HUES48 (cell line): ENCODE measurements at regions not wholly inside any gene's neighbourhood (a gene's known extent, or its start where the extent isn't known, plus 50 kb on each side); places are given as distances from the start of the nearest gene placed in this dataset.
"Not testable (repeated sequence)": the region's sequence is repeated elsewhere in the genome, so short reads cannot be mapped to it uniquely, and the experiment has no call there.

Source experiments
- H3K27ac ChIP-seq: one replicate; pipeline ENCODE4 v1.7.0; 2013; ENCODE audit warnings: low read depth, low read length, inconsistent platforms
- H3K27me3 ChIP-seq: 2 replicates; pipeline ENCODE4 v1.6.1; 2013; ENCODE audit warnings: mild to moderate bottlenecking, low read length; ENCODE audit not compliant: control insufficient read depth, insufficient read depth
- H3K36me3 ChIP-seq: 2 replicates; pipeline ENCODE4 v1.6.1; 2013; ENCODE audit warnings: low read length; ENCODE audit not compliant: control insufficient read depth, insufficient read depth
- H3K4me1 ChIP-seq: 2 replicates; pipeline ENCODE4 v1.6.1; 2013; ENCODE audit warnings: mild to moderate bottlenecking, low read length; ENCODE audit not compliant: control insufficient read depth, insufficient read depth
- H3K4me3 ChIP-seq: 2 replicates; pipeline ENCODE4 v1.5.1; 2013; ENCODE audit warnings: mild to moderate bottlenecking, low read depth, low read length
- H3K9ac ChIP-seq: 2 replicates; pipeline ENCODE4 v1.6.1; 2013; ENCODE audit warnings: mild to moderate bottlenecking, low read depth, low read length, moderate library complexity
- H3K9me3 ChIP-seq: 2 replicates; pipeline ENCODE4 v1.6.1; 2013; ENCODE audit warnings: low read length; ENCODE audit not compliant: control insufficient read depth, insufficient read depth

DNA sequence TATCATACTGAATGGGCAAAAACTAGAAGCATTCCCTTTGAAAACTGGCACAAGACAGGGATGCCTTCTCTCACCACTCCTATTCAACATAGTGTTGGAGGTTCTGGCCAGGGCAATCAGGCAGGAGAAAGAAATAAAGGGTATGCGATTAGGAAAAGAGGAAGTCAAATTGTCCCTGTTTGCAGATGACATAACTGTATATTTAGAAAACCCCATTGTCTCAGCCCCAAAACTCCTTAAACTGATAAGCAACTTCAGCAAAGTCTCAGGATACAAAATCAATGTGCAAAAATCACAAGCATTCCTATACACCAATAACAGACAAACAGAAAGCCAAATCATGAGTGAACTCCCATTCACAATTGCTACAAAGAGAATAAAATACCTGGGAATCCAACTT is 52.5 kb upstream of the CCDC71L start:
- H3K27me3 ChIP-seq, result not testable (repeated sequence)

DNA sequence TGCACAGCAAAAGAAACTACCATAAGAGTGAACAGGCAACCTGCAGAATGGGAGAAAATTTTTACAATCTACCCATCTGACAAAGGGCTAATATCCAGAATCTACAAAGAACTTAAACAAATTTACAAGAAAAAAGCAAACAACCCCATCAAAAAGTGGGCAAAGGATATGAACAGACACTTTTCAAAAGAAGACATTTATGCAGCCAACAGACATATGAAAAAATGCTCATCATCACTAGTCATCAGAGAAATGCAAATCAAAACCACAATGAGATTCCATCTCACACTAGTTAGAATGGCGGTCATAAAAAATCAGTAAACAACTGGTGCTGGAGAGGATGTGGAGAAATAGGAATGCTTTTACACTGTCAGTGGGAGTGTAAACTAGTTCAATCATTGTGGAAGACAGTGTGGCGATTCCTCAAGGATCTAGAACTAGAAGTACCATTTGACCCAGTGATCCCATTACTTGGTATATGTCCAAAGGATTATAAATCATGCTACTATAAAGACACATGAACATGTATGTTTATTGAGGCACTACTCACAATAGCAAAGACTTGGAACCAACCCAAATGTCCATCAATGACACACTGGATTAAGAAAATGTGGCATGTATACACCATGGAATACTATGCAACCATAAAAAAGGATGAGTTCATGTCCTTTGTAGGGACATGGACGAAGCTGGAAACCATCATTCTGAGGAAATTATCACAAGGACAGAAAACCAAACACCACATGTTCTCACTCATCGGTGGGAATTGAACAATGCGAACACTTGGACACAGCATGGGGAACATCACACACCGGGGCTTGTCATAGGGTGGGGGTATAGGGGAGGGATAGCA is 53.9 kb upstream of the CCDC71L start:
- H3K9me3 ChIP-seq, H3K9ac ChIP-seq, H3K4me1 ChIP-seq, H3K27me3 ChIP-seq, H3K27ac ChIP-seq, H3K36me3 ChIP-seq, H3K4me3 ChIP-seq: not testable (repeated sequence)

More for the DNA sequence above, 52.5 kb upstream of the CCDC71L start:
- not testable (repeated sequence) for H3K27ac ChIP-seq, H3K4me3 ChIP-seq, H3K9ac ChIP-seq, H3K9me3 ChIP-seq, H3K4me1 ChIP-seq, H3K36me3 ChIP-seq

DNA sequence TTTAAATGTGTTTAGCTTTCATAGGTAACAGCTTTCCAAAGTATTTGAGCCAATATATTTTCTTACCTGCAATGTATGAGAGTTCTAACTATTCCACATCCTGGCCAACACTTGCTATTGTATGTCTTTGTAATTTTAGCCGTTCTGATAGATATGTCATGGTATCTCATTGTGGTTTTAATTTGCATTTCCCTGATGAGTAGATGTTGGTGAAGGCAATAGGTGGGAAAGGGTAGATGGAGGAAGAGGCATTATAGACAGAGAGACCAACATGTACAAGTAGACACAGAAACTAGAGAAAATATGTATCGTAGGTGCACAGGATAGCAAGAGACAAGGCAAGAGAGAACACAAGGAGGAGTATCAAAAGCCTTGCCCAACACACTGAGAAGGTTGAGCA is 54.8 kb upstream of the CCDC71L start:
- H3K27ac ChIP-seq, result no peak overlapping the region
- H3K4me1 ChIP-seq, result peaks cover 9% of the 10 kb centered on the region; the same call in 1 of the 2 replicates
- H3K36me3 ChIP-seq, result no peaks in the 10 kb centered on the region
- no peak overlapping the region for H3K9ac ChIP-seq
- H3K27me3 ChIP-seq, result no peaks in the 10 kb centered on the region
- H3K9me3 ChIP-seq, result no peaks in the 10 kb centered on the region
- no peak overlapping the region for H3K4me3 ChIP-seq

DNA sequence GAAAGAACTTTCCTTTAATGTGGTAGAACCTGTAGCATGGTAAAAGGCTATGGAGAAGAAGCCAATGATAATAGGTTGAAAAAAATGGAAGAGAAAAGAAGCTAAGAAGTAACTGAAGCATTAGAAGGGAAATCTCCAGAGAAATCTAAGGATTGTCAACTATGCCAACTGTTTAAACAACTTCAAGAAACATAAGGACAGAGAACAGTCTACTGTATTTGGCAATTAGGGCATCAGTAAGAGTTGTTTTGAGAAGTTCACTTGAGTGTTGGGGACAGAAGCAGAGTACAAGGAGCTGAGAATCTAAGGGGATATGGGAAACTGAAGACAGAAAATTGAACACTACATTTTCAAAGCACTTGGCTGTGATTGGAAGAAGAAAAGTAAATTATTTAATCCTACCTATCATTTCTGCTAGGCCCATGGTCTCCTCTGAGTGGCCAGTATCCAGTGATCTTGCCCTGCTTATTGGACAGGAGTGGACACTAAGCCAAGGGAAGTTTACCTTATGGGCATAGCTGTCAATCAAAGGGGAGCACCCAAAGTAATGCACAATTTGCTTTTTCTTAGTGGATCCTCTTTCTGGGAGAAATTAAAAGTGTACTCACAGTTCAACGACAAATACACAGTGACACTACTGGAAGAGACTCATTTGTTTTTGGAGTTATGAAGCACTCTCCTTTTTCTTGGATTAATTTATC is 56.4 kb upstream of the CCDC71L start:
- Histone ChIP-seq H3K4me3 (no peak overlapping the region), H3K36me3 (no peaks in the 10 kb centered on the region), H3K27ac (peak overlapping the region; percentile 39)

DNA sequence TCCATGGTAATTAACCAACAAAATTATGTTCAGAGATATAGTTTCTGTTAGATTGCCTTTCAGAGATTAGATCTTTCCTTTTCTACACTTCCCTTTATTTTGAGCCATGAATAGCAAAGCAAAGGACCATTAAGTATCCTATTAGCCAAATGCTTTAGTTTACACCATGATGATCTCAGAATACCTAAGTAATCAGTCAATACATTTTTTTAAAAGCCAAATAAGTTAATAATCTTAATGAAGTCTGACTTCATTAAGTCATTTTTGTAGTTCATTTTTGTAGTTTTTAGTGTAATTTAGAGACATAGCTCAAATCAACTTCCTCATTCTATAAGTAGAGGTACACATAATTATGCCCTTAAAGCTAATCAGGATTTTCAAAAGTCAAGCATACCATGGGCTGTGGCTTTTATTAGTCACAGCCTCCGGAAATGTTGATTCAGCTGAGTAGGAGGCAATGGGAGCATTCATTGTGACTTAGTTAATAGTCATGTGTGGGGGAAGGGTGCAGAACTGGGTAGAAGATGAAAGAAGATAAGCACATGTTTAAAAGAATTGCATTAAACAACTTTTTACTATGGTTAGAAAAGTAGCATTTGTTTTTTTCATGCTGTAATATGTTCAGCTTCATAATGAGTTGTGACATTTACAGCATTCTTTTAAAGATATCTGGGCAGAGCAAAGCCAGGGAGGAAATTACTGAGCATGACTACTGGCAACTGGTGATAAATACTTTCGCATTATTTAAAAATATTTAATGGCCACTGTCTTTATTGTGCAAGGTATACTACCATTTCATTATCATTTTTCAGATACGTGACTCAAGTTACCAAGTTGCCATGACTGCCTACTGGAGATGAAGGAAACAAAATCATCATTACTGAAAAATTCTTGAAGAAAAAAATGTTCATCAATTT is 57.3 kb upstream of the CCDC71L start:
- Histone ChIP-seq H3K27ac (peak overlapping the region; percentile 39), H3K36me3 (no peaks in the 10 kb centered on the region), H3K4me3 (no peak overlapping the region; the same call in 1 of the 2 replicates), H3K9ac (no peak overlapping the region), H3K9me3 (no peaks in the 10 kb centered on the region), H3K4me1 (peaks cover 9% of the 10 kb centered on the region; the same call in 1 of the 2 replicates), H3K27me3 (no peaks in the 10 kb centered on the region)

More for the DNA sequence above, 56.4 kb upstream of the CCDC71L start:
- Histone ChIP-seq H3K9ac (no peak overlapping the region), H3K27me3 (no peaks in the 10 kb centered on the region), H3K9me3 (no peaks in the 10 kb centered on the region), H3K4me1 (peaks cover 9% of the 10 kb centered on the region; the same call in 1 of the 2 replicates)

DNA sequence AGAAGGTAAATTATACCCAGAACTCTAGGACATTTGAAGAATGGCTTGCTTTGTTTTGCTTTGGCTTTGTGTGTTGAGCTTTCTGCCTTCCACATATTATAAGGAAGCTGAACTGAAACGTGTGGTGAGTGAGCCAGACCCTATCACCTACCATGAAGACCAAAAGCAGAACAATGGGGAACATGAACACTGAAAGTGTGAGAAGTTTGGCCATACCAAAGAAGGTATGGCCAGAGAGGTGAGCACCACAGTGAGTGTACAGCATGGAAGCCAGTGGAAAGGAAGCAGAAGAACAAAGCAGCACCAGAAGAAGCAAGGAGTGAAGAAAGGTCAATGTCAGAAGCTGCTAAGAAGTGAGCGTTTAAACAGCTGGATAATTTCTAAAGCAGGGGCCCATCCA is 59.7 kb upstream of the CCDC71L start:
- no peak overlapping the region for H3K9ac ChIP-seq
- H3K27ac ChIP-seq, result no peak overlapping the region

DNA sequence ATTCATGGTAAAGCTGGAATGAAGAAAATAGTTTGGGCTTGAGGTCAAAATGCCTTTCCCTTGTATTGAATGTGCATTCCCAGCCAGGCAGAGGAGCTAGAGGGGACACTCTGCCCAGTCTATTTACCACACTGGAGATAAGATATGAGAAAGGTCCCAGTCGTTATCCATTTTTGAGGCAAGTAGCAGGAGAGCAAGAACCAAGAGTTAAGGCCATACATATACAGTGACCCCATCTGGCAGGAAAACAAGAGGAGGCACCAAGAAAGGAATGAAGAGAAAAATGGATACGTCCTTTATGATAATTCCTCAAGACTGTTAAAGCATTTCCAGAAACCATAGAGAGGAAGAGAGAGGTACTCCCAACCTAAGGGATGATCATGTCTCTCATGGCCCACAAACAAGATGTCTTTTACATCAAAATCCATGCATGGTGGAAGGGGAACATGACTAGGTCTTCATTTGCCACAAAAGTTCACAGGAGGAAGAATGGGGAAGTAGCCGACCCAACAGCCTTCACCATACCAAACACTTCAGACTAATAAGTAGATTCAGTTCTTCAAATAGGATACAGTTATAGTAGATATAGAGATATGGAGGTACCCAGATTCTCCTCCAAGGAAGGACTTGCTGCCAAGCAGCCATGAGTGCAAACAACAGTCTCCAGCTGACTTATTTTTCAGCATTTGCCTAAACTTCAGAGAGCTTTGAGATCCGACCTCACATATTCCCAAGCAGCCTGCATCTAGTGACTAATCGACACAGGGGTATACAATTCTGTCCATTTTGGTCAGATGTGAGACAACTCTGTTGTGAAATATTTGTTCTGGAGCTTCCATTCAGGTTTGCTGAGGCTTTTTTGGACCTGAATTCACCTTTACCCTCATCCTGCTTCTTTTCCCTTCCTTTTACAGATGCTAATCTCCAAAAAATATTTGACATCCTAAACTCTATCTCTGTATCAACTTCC is 61.1 kb upstream of the CCDC71L start:
- Histone ChIP-seq H3K4me3 (no peak overlapping the region), H3K36me3 (no peaks in the 10 kb centered on the region), H3K9me3 (no peaks in the 10 kb centered on the region), H3K4me1 (peaks cover 17% of the 10 kb centered on the region; the same call in 1 of the 2 replicates), H3K27ac (no peak overlapping the region), H3K27me3 (no peaks in the 10 kb centered on the region), H3K9ac (no peak overlapping the region)

More for the DNA sequence above, 59.7 kb upstream of the CCDC71L start:
- peaks cover 17% of the 10 kb centered on the region; the same call in 1 of the 2 replicates for H3K4me1 ChIP-seq
- no peak overlapping the region for H3K4me3 ChIP-seq
- no peaks in the 10 kb centered on the region for H3K9me3 ChIP-seq
- H3K27me3 ChIP-seq, result no peaks in the 10 kb centered on the region
- no peaks in the 10 kb centered on the region for H3K36me3 ChIP-seq

DNA sequence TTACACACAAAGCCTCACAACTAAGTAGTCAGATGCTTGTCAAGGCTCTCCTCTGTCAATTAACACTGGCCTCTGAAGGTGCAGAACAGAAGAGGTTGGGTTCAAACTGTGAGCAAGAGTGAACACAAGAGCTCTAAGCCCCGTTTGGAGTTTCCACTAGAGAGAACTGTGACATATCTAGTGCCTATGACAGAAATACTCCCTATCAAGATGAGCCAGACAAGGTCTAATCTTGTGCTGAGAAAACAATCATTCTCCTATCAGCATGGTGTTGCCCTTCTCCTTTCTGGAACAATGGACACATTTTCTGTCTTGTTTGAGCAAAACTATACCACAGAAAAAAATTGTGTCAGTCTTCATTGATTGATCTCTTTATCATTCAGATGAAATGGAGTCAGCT is 62.4 kb upstream of the CCDC71L start:
- Histone ChIP-seq H3K36me3 (no peaks in the 10 kb centered on the region), H3K4me1 (peaks cover 10% of the 10 kb centered on the region; the same call in 1 of the 2 replicates), H3K9me3 (no peaks in the 10 kb centered on the region), H3K4me3 (no peak overlapping the region), H3K27me3 (no peaks in the 10 kb centered on the region), H3K9ac (no peak overlapping the region), H3K27ac (no peak overlapping the region)

DNA sequence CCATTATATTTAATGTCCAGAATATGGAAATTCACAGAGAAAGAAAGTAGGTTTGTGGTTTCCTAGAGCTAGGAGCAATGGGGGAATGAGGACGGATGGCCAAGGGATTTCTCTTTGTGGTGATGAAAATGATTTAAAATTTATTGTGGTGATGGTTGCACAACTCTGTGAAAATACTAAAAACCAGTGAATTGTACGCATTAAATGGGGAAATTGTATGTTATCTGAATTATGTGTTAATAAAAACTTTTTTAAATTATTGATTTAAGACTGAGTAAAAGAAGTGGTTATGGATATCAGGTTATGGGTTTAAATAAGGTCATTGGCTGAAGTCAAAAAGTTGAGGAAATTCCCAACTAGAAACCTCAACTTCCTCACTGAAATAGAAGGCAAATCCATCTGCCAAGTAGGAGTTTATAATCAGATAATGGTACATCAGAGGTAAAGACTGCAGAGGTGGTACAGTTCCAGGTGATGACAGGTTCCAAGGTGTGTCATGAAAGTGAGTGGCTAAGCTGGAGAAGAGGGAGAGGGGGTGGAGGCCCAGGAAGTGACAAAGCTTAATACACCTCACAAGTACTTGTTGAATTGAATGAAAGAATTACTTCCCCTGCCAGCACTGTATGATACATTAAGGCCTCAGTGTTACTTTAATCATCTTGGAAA is 68.9 kb upstream of the CCDC71L start:
- H3K9me3 ChIP-seq, result no peaks in the 10 kb centered on the region
- H3K36me3 ChIP-seq, result no peaks in the 10 kb centered on the region
- no peaks in the 10 kb centered on the region for H3K4me1 ChIP-seq
- no peak overlapping the region for H3K27ac ChIP-seq
- H3K4me3 ChIP-seq, result no peak overlapping the region
- no peaks in the 10 kb centered on the region for H3K27me3 ChIP-seq
- no peak overlapping the region for H3K9ac ChIP-seq
